WERI-Rb-1 (cell line): ENCODE measurements at regions not wholly inside any gene's neighbourhood (a gene's known extent, or its start where the extent isn't known, plus 50 kb on each side); places are given as distances from the start of the nearest gene placed in this dataset.

Experiments used
- DNase-seq: peaks from one replicate; pipeline ENCODE4 v3.0.0-alpha.2; 2020
- H3K27ac ChIP-seq: fragments of 250-450 bp; sonication (Bioruptor Pico); 2 replicates; pipeline ENCODE4 v1.5.1; 2020; ENCODE audit warnings: mild to moderate bottlenecking, moderate library complexity
- H3K27me3 ChIP-seq: fragments of 250-450 bp; sonication (Bioruptor Pico); 2 replicates; pipeline ENCODE4 v1.5.1; 2021; ENCODE audit warnings: mild to moderate bottlenecking, low read depth, moderate library complexity; ENCODE audit not compliant: insufficient read depth, severe bottlenecking
- H3K36me3 ChIP-seq: fragments of 250-450 bp; sonication (Bioruptor Pico); 2 replicates; pipeline ENCODE4 v1.5.1; 2020; ENCODE audit warnings: mild to moderate bottlenecking, moderate library complexity
- H3K4me3 ChIP-seq: 2 replicates; pipeline ENCODE4 v1.5.1; 2011; ENCODE audit warnings: low read depth, mild to moderate bottlenecking, control low read depth, low read length
- H3K9me3 ChIP-seq: fragments of 250-450 bp; sonication (Bioruptor Pico); 2 replicates; pipeline ENCODE4 v1.5.1; 2021; ENCODE audit warnings: mild to moderate bottlenecking, moderate library complexity; ENCODE audit not compliant: severe bottlenecking
- TF ChIP-seq, protein P1 (sequence below): IDR thresholded peaks from 2 replicates; pipeline ENCODE4 v1.5.1; 2011; ENCODE audit warnings: low read depth, mild to moderate bottlenecking, control low read depth, inconsistent platforms, low read length

GRCh38 chr1:14011132-14011531 lies 311.1 kb downstream of the PRDM2 start:
- Histone ChIP-seq H3K9me3 (no peaks in the 10 kb centered on the region), H3K27ac (no peak overlapping the region), H3K36me3 (no peaks in the 10 kb centered on the region), H3K4me3 (no peak overlapping the region), H3K27me3 (peaks cover 63% of the 10 kb centered on the region)
- DNase-seq = no peak
- TF ChIP-seq, protein P1, sequence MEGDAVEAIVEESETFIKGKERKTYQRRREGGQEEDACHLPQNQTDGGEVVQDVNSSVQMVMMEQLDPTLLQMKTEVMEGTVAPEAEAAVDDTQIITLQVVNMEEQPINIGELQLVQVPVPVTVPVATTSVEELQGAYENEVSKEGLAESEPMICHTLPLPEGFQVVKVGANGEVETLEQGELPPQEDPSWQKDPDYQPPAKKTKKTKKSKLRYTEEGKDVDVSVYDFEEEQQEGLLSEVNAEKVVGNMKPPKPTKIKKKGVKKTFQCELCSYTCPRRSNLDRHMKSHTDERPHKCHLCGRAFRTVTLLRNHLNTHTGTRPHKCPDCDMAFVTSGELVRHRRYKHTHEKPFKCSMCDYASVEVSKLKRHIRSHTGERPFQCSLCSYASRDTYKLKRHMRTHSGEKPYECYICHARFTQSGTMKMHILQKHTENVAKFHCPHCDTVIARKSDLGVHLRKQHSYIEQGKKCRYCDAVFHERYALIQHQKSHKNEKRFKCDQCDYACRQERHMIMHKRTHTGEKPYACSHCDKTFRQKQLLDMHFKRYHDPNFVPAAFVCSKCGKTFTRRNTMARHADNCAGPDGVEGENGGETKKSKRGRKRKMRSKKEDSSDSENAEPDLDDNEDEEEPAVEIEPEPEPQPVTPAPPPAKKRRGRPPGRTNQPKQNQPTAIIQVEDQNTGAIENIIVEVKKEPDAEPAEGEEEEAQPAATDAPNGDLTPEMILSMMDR = no peak

DNA sequence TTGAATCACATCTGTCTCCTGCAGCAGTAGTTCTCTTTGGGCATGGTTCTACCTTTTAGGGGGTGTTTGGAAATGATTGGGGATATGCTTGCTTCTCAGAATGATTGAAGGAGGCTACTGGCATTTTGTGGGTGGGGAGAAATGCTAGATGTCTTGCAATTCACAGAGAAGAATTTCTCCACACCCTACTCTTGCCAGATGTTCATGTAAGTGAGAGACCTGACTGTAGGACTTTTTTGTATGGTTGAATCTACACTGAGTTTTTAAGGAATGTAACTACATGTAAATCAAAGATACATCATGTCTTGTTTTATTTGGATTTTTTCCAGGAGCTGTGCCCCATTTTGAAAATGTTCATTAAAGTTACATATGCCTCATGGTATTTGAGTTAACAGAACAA lies 311.9 kb downstream of the PRDM2 start:
- Histone ChIP-seq H3K4me3 (no peak overlapping the region), H3K27me3 (peaks cover 70% of the 10 kb centered on the region), H3K27ac (no peak overlapping the region), H3K36me3 (no peaks in the 10 kb centered on the region), H3K9me3 (no peaks in the 10 kb centered on the region)
- TF ChIP-seq, protein P1 = no peak
- no peak for DNase-seq

- TF ChIP-seq, protein P1 = no peak
- Histone ChIP-seq H3K27me3 (peaks cover 87% of the 10 kb centered on the region), H3K27ac (no peak overlapping the region), H3K36me3 (no peaks in the 10 kb centered on the region), H3K9me3 (peaks cover 7% of the 10 kb centered on the region), H3K4me3 (no peak overlapping the region)
- DNase-seq = no peak
These were observed 314.9 kb downstream of the PRDM2 start for GRCh38 chr1:14014929-14015328.

GRCh38 chr1:14015917-14016316 lies 315.9 kb downstream of the PRDM2 start:
- H3K27me3 ChIP-seq = peaks cover 86% of the 10 kb centered on the region
- H3K27ac ChIP-seq = no peak overlapping the region
- no peak for DNase-seq
- TF ChIP-seq, protein P1 = no peak
- no peaks in the 10 kb centered on the region for H3K36me3 ChIP-seq
- peaks cover 9% of the 10 kb centered on the region for H3K9me3 ChIP-seq
- H3K4me3 ChIP-seq = no peak overlapping the region

DNA sequence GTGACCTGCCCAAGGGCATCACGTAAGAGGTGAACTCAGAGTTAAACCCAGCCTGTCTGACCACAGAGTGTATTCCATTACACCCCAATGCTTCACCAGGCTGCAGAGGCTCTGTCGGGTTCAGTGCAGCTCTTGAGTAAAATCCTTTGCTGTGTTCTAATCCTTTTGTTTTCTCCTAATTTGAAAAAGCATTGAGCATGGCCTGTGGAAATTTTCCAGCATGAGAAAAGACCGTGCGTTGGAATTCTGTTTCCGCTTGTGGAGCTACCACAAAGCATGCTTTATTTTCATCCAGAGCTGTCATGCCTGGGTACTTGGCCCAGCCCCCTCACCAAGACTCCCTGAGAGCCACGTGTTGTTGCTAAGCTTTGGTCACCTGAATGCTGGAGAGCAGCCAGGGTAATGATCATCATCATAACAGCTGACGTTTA lies 317.6 kb downstream of the PRDM2 start:
- TF ChIP-seq, protein P1 = no peak
- H3K27ac ChIP-seq = no peak overlapping the region
- no peaks in the 10 kb centered on the region for H3K36me3 ChIP-seq
- peaks cover 80% of the 10 kb centered on the region for H3K27me3 ChIP-seq
- no peak for DNase-seq
- peaks cover 9% of the 10 kb centered on the region for H3K9me3 ChIP-seq
- H3K4me3 ChIP-seq = no peak overlapping the region

DNA sequence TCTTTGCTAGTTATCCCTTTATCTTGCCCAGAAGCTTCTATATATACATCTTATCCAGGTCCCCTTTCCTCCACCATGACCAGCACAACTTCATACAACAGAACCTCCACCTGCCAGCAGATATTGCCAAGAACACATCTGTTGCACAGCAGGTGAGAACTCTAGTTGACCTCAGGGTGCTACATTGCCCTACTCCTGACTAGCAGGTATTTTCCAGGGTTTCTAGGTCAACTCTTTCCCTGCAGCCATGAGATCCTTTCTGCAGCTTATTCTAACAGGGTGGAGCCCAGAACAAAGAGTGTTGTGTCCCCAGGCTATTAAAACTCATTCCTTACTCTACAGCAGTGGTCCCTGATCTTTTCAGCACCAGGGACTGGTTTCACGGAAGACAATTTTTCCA lies 319.5 kb downstream of the PRDM2 start:
- no peak overlapping the region for H3K4me3 ChIP-seq
- no peak overlapping the region for H3K27ac ChIP-seq
- peaks cover 76% of the 10 kb centered on the region for H3K27me3 ChIP-seq
- DNase-seq = no peak
- TF ChIP-seq, protein P1 = no peak
- no peaks in the 10 kb centered on the region for H3K36me3 ChIP-seq
- H3K9me3 ChIP-seq = peaks cover 9% of the 10 kb centered on the region
